Effector memory CD4-positive, alpha-beta T cell (primary cell): ENCODE measurements at regions not wholly inside any gene's neighbourhood (a gene's known extent, or its start where the extent isn't known, plus 50 kb on each side); places are given as distances from the start of the nearest gene placed in this dataset.
"Not testable (repeated sequence)": the region's sequence is repeated elsewhere in the genome, so short reads cannot be mapped to it uniquely, and the experiment has no call there.

ENCODE experiments used
- DNase-seq, 3 donors: peaks; one replicate each; pipeline ENCODE4 v3.0.0-alpha.2; 2020
- H3K27ac ChIP-seq: 2 replicates; pipeline ENCODE4 v1.7.0; 2013; ENCODE audit warnings: mild to moderate bottlenecking, low read length, moderate library complexity; ENCODE audit not compliant: insufficient read depth, poor library complexity, severe bottlenecking
- H3K27me3 ChIP-seq: replicated peaks from 2 replicates; pipeline ENCODE4 v1.7.0; 2013; ENCODE audit warnings: mild to moderate bottlenecking, low read length; ENCODE audit not compliant: insufficient read depth, control insufficient read depth, poor library complexity, severe bottlenecking
- H3K36me3 ChIP-seq: 2 replicates; pipeline ENCODE4 v1.7.0; 2013; ENCODE audit warnings: mild to moderate bottlenecking, low read length, moderate library complexity; ENCODE audit not compliant: control insufficient read depth, insufficient read depth
- H3K4me1 ChIP-seq: 2 replicates; pipeline ENCODE4 v1.7.0; 2013; ENCODE audit warnings: low read length, mild to moderate bottlenecking; ENCODE audit not compliant: control insufficient read depth, insufficient read depth, poor library complexity, severe bottlenecking
- H3K4me3 ChIP-seq: 2 replicates; pipeline ENCODE4 v1.7.0; 2013; ENCODE audit warnings: low read length, low read depth, mild to moderate bottlenecking; ENCODE audit not compliant: insufficient read depth, poor library complexity, severe bottlenecking
- H3K9me3 ChIP-seq: 2 replicates; pipeline ENCODE4 v1.7.0; 2013; ENCODE audit warnings: mild to moderate bottlenecking, low read length, moderate library complexity; ENCODE audit not compliant: control insufficient read depth

DNA sequence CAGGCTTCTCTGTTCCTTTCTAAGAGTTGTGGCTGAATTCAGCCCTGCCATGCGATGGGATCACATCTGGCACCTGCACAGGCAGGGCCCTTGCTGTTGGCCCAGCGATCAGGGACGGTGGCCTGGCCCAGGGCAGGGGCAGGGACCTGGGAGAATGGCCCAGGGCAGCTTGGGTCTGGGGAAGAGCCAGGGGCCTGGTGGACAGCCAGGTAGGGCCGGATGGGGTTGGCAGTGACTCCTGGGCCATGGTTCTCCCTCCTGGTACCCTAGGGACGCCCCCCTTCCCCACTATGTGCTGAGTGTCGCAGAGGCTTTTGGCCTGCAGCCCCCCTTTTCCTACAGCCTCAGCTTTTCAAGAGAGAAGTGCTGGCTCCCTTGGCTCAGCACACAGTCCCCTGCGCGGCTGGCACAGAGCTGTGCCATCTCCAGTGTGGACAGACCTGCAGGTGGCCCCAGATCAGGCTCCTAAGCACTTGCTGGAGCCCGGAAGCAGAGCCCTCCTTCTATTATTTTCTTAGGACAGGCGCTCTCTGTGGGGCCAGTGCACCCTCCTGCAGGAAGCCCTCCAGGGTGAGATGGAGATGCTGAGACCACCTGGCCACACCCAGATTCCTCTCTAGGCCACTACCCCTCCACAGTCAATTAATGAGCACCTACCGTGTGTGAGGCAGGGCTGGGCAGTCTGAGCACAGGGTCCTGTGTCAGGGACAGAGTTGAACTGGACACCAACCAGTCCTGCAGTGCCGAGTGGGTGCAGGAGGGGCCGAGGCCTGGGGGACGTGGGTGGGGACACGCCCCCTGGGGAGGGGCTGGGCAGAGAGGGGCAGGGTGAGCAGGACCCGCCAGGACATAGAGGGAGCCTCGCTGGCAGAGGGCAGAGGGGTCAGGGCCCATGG, 267.6 kb downstream of the ADGRD1 start:
- DNase-seq = no peak
- H3K9me3 ChIP-seq = no peaks in the 10 kb centered on the region
- H3K27ac ChIP-seq = no peak overlapping the region
- peaks cover 6% of the 10 kb centered on the region for H3K4me1 ChIP-seq
- H3K27me3 ChIP-seq = no peaks in the 10 kb centered on the region
- H3K36me3 ChIP-seq = no peaks in the 10 kb centered on the region
- H3K4me3 ChIP-seq = no peak overlapping the region

DNA sequence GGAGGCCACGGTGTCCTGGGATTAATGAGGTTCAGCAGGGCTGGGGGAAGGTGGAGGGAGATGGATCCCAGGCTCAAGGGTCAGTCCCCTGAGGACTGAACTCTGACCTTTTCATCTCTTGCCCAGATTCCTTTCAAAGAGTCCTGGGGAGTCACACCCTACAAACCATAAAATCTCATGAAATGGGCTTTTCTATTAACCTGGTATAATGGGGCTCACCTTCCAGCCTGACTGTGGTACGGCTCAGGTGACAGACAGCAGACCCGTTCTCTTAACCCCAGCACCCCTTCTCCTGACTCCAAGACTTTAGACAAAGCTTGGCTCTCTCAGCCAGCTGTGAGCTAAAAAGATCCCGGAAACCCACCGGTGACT, 268.2 kb downstream of the ADGRD1 start:
- no peaks in the 10 kb centered on the region for H3K9me3 ChIP-seq
- H3K4me1 ChIP-seq = peaks cover 6% of the 10 kb centered on the region
- H3K36me3 ChIP-seq = no peaks in the 10 kb centered on the region
- no peak for DNase-seq
- no peak overlapping the region for H3K27ac ChIP-seq
- no peak overlapping the region for H3K4me3 ChIP-seq
- no peaks in the 10 kb centered on the region for H3K27me3 ChIP-seq

DNA sequence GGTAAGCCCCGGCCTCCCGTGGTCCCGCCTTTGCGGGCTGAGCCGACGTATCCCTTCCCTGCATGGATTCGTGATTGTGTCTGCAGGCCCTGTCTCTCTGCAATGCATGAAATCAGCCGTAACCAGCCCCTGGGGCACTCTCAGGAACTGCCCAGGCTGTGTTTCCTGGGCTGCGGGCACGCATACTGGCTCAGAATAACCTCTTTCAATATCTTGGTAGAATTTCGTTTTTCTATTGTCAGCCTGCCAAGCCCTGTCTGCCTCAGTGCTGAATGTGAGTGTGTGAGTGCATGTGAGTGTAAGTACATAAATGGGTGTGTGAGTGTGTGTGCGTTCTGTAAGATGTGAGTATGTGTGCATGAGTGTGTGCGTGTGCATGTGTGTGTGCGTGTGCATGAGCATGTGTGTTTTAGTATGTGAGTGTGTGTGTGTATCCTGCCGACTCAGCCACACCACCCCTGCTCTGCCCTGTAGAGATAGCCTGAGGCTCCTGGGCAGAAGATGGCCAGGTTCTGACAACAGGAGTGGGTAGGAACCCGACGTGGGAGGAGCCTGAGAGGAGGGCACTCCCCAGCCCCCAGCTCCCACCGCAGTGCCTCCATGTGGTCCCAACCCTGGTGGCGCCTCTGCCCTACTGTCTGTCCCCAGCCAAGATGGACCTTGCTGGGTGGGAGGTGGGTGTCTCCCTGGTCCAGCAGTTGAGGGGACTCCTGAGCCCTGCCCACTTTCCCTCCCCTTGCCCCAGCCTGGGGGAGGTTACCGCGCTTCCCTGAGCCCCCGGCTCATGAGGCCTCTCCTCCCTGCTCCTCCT, 268.8 kb downstream of the ADGRD1 start:
- Histone ChIP-seq H3K27ac (no peak overlapping the region), H3K27me3 (no peaks in the 10 kb centered on the region), H3K9me3 (no peaks in the 10 kb centered on the region), H3K36me3 (no peaks in the 10 kb centered on the region), H3K4me1 (peaks cover 6% of the 10 kb centered on the region), H3K4me3 (no peak overlapping the region)
- DNase-seq = no peak

DNA sequence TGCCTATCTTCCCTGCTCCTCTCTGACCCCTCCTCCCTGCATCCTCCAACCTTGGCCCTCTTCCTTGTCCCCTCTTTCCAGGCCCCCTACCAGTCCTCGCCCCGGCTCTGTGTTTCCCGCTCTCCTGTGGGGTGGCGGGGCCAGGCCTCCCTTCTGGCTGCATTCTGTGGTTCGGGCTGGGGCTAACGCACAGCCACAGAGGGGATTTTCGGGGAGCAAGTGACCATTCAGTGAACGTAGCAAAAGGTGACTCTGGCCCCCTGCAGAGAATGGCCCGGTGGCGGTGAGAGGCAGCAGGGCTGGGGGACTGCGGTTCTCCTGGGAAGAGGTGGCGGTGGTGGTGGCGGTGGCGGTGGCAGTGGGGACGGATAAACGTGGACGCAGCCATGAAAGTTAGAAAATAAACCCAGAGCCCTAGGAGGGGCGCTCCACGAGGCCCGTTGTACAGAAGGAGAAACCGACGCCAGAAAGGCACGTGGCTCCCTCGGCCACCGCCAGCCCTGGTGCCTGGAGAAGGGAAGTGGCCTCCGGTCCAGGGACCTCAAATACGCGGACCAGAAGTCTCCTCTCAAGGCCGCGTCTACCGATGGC, 269.6 kb downstream of the ADGRD1 start:
- H3K9me3 ChIP-seq = no peaks in the 10 kb centered on the region
- no peak for DNase-seq
- peaks cover 6% of the 10 kb centered on the region for H3K4me1 ChIP-seq
- H3K4me3 ChIP-seq = no peak overlapping the region
- no peaks in the 10 kb centered on the region for H3K27me3 ChIP-seq
- H3K27ac ChIP-seq = no peak overlapping the region
- H3K36me3 ChIP-seq = no peaks in the 10 kb centered on the region

DNA sequence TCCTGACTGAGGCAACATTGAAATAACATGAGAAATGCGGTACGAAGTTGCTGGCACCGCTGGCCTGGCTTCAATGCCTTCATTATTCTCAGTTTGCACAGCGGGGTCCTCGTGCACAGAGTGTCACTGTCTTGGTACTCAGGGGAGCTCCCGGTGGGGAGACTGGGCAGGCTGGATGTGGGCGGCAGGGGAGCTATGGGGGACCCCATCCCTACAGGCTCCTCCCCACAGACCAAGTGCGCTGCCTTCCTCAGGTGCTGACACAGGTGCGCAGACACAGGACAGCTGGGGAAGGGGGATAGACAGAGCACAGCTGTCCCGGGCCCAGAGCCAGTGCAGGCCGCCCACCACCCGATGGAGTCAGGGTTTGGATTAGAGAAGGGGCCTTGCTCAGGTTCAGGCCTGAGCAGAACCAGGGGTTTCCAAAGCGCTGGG, 270.1 kb downstream of the ADGRD1 start:
- Histone ChIP-seq H3K4me1 (peaks cover 6% of the 10 kb centered on the region), H3K36me3 (no peaks in the 10 kb centered on the region), H3K4me3 (no peak overlapping the region), H3K27me3 (no peaks in the 10 kb centered on the region), H3K9me3 (no peaks in the 10 kb centered on the region), H3K27ac (no peak overlapping the region)
- no peak for DNase-seq

DNA sequence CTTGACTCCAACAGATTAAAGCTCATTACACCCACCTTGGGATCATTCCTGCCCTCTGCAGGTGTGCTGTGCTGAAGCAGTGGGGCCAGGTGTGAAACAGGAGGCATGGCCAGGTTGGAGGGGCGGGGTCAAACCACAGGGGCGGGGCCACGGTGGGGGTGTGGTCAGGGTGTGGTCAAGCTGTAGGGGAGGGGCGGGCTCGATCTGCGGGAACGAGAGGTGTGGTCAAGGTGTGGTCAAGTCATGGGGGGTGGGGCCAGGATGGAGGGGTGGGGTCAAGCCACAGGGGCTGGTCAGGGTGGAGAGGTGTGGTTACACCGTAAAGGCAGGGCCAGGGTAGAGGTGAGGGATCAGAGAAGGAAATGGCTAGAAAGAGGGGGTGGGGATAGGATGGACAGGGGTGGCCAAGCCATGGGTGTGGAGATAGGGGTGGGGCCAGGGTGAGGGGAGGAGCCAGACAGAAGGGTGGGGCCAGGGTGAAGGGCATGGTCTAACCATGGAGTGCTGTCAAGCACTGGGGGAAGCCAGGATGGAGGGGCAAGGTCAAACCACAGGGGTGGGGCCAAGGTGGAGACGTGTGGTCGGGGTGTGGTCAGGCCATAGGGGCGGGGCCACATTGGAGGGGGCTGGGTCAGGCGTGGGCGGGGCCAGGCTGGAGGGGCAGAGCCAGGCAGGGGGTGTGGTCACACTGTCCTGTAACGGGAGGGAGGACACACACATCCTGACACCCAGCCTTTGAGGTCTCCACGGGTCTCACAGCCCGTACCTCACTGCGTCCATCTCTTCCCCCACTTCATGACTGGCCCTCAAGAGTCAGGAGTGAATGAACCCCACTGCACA, 270.7 kb downstream of the ADGRD1 start:
- not testable (repeated sequence) for H3K9me3 ChIP-seq, H3K27me3 ChIP-seq, DNase-seq, H3K4me3 ChIP-seq, H3K27ac ChIP-seq, H3K4me1 ChIP-seq, H3K36me3 ChIP-seq

DNA sequence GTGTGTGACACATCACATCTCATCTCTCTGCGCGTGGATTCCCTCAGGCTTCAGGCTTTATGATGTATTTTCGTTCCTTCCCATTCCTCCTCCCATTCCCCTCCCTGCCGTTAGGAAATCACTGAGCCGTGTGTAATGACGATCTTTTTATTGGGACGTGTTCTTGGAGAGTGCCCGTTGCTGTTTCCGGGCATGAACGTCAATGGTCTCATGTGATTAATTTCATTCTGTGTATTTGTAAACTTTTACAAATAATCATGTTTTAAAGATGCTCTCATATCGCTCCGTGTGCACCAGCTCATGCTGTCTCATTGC, 271.3 kb downstream of the ADGRD1 start:
- not testable (repeated sequence) for H3K27ac ChIP-seq, DNase-seq, H3K9me3 ChIP-seq, H3K27me3 ChIP-seq, H3K4me3 ChIP-seq, H3K4me1 ChIP-seq, H3K36me3 ChIP-seq

DNA sequence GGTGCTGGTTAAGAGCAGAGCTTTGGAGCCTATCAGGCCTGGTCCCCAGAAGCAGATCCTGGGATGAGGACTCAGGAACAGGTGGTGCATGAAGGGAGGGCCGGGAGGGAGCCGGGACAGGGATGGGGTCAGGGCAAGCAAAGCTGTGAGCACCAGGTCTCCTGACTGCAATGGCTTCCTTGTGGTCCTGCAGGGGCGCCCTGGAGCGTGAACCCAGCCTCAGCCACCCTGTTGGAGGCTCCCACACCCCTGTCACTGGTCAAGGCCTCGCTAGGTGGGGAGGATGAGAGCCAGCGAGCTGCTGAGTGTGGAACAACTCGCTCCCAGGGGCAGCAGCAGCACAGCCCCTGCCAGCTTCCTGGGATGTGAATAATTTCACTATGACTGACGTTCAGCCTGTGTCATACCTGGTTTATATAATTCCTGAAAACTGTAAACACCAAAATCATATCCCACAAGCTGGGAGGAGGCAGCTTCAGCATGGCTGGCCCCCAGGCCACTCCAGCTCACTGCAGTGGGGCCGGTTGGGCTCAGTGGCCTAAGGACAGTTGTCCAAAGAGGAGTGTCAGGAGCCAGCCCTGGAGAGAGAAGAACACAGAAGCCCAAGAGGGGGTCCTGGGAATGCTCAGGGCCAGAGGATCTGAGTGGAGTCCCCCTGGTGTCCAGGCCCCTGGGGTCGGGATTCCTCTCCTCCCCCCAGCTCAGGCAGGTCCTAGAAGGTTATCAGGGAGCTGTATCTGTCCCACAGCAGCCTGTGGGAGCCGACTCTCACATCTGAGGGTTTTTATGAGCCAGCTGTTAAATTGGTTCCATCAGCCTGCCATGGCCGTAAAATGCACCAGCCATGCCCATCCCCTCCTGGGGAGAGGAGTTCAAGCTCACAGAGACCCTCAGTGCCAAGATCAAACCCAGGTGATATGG, 272.9 kb downstream of the ADGRD1 start:
- Histone ChIP-seq H3K27ac (no peak overlapping the region), H3K4me1 (peaks cover 6% of the 10 kb centered on the region), H3K36me3 (no peaks in the 10 kb centered on the region), H3K4me3 (no peak overlapping the region), H3K27me3 (no peaks in the 10 kb centered on the region), H3K9me3 (no peaks in the 10 kb centered on the region)
- DNase-seq = no peak

DNA sequence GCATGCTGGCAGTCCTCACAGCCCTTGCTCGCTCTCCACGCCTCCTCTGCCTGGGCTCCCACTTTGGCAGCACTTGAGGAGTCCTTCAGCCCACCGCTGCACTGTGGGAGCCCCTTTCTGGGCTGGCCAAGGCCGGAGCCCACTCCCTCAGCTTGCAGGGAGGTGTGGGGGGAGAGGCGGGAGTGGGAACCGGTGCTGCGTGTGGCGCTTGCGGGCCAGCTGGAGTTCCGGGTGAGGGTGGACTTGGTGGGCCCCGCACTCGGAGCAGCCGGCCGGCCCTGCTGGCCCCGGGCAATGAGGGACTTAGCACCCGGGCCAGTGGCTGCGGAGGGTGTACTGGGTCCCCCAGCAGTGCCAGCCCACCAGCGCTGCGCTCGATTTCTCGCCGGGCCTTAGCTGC, 273.9 kb downstream of the ADGRD1 start:
- H3K27me3 ChIP-seq, H3K36me3 ChIP-seq, H3K4me3 ChIP-seq, H3K27ac ChIP-seq, DNase-seq, H3K4me1 ChIP-seq, H3K9me3 ChIP-seq: not testable (repeated sequence)
